Caco-2 (cell line): ENCODE measurements at regions not wholly inside any gene's neighbourhood (a gene's known extent, or its start where the extent isn't known, plus 50 kb on each side); places are given as distances from the start of the nearest gene placed in this dataset.

ENCODE experiments used
- BruUV-seq: library from RNA; stranded (reverse); fragments of 400-500 nt; replicated peaks from 2 replicates; lab custom pipeline; 2021; lab: Mats Ljungman, UMichigan
- CTCF ChIA-PET: fragments of 300-600 bp; sonication (Branson Sonifier 250); formaldehyde crosslinking; loops from one replicate; lab custom pipeline; 2022; ENCODE audit warnings: antibody characterized with exemption; lab: Charles Lee
- POLR2A ChIA-PET: fragments of 300-600 bp; sonication (Branson Sonifier 250); formaldehyde crosslinking; loops from one replicate; lab custom pipeline; 2022; ENCODE audit warnings: antibody characterized with exemption; lab: Charles Lee
- DNase-seq, 2 experiments: peaks; one replicate each; pipeline versions ENCODE4 v3.0.0 to v3.0.0-alpha.2; 2020 to 2022
- H3K27me3 ChIP-seq: replicated peaks from 2 replicates; pipeline ENCODE4 v1.6.0; 2011; ENCODE audit warnings: low read length; ENCODE audit not compliant: control insufficient read depth, insufficient read depth
- H3K36me3 ChIP-seq: 2 replicates; pipeline ENCODE4 v1.5.1; 2011; ENCODE audit warnings: low read length; ENCODE audit not compliant: control insufficient read depth, insufficient read depth
- H3K4me1 ChIP-seq: fragments of 250-450 bp; sonication (Bioruptor Pico); 2 replicates; pipeline ENCODE4 v1.5.1; 2020; ENCODE audit warnings: mild to moderate bottlenecking
- H3K4me3 ChIP-seq: 2 replicates; pipeline ENCODE4 v1.5.1; 2011; ENCODE audit warnings: low read depth, mild to moderate bottlenecking, control low read depth, low read length
- H3K9me3 ChIP-seq: fragments of 250-450 bp; sonication (Bioruptor Pico); 2 replicates; pipeline ENCODE4 v1.5.1; 2020; ENCODE audit warnings: mild to moderate bottlenecking, moderate library complexity
- H3K27ac Mint-ChIP-seq: one replicate; pipeline ENCODE4 v1.8.0; 2022; ENCODE audit warnings: mixed read lengths; ENCODE audit not compliant: unreplicated experiment
- H3K27me3 Mint-ChIP-seq: one replicate; pipeline ENCODE4 v1.8.0; 2022; ENCODE audit warnings: mixed read lengths; ENCODE audit not compliant: insufficient read depth, unreplicated experiment
- H3K36me3 Mint-ChIP-seq: one replicate; pipeline ENCODE4 v1.8.0; 2022; ENCODE audit warnings: mild to moderate bottlenecking, mixed read lengths; ENCODE audit not compliant: insufficient read depth, unreplicated experiment
- H3K4me1 Mint-ChIP-seq: one replicate; pipeline ENCODE4 v1.8.0; 2022; ENCODE audit warnings: low read depth, mixed read lengths; ENCODE audit not compliant: unreplicated experiment
- H3K4me3 Mint-ChIP-seq: one replicate; pipeline ENCODE4 v1.8.0; 2022; ENCODE audit warnings: mild to moderate bottlenecking, moderate library complexity, mixed read lengths; ENCODE audit not compliant: unreplicated experiment
- H3K9me3 Mint-ChIP-seq: one replicate; pipeline ENCODE4 v1.8.0; 2022; ENCODE audit warnings: mixed read lengths; ENCODE audit not compliant: unreplicated experiment
- CTCF ChIP-seq, 2 experiments: fragments of 200-600 bp in 1 of 2; IDR thresholded peaks; 1 replicate in 1 of 2; 2 replicates in 1 of 2; pipeline versions ENCODE4 v1.5.1 to v1.8.0; 2011 to 2022; ENCODE audit warnings: antibody characterized with exemption in 1 of 2, control low read depth in 1 of 2, inconsistent platforms in 1 of 2, low read depth in 1 of 2, low read length in 1 of 2, mild to moderate bottlenecking in 1 of 2, moderate library complexity in 1 of 2; ENCODE audit not compliant: insufficient read depth in 1 of 2, severe bottlenecking in 1 of 2, unreplicated experiment in 1 of 2
- intact Hi-C: fragments of 100-400 bp; cut with micrococcal nuclease; formaldehyde crosslinking; loops from one replicate; pipeline ENCODE4 v1.10.0; 2022; ENCODE audit not compliant: unreplicated experiment

- H3K36me3 Mint-ChIP-seq: no peaks in the 10 kb centered on the region
- no peaks in the 10 kb centered on the region for H3K9me3 Mint-ChIP-seq
- CTCF ChIA-PET: no interaction called here
- H3K4me3 Mint-ChIP-seq: no peak overlapping the region
- Histone ChIP-seq H3K27me3 (no peaks in the 10 kb centered on the region), H3K9me3 (no peaks in the 10 kb centered on the region), H3K4me1 (no peaks in the 10 kb centered on the region), H3K36me3 (no peaks in the 10 kb centered on the region), H3K4me3 (no peak overlapping the region)
- H3K4me1 Mint-ChIP-seq: no peaks in the 10 kb centered on the region
- no peak for TF ChIP-seq CTCF (IDR thresholded peaks at IDR 0.05; ENCODE audit: insufficient read depth in 1 of 2, low read depth in 1 of 2, low read length in 1 of 2, severe bottlenecking in 1 of 2, unreplicated experiment in 1 of 2)
- no peak overlapping the region for H3K27ac Mint-ChIP-seq
- POLR2A ChIA-PET: no interaction called here
- intact Hi-C loops: no loop called here
- BruUV-seq: no TSS peak
- no peak for DNase-seq
- H3K27me3 Mint-ChIP-seq: no peaks in the 10 kb centered on the region
These were observed 224.3 kb upstream of the CTSO start for GRCh38 chr4:156177941-156178340.

- TF ChIP-seq CTCF (IDR thresholded peaks at IDR 0.05; ENCODE audit: insufficient read depth in 1 of 2, low read depth in 1 of 2, low read length in 1 of 2, severe bottlenecking in 1 of 2, unreplicated experiment in 1 of 2): no peak
- H3K9me3 Mint-ChIP-seq: no peaks in the 10 kb centered on the region
- Histone ChIP-seq H3K36me3 (no peaks in the 10 kb centered on the region), H3K9me3 (no peaks in the 10 kb centered on the region), H3K27me3 (no peaks in the 10 kb centered on the region), H3K4me3 (no peak overlapping the region), H3K4me1 (no peaks in the 10 kb centered on the region)
- BruUV-seq: no TSS peak
- DNase-seq: no peak
- ChIA-PET POLR2A (no interaction called here), CTCF (no interaction called here)
- intact Hi-C loops: no loop called here
- no peak overlapping the region for H3K4me3 Mint-ChIP-seq
- H3K27ac Mint-ChIP-seq: no peak overlapping the region
- no peaks in the 10 kb centered on the region for H3K36me3 Mint-ChIP-seq
- H3K27me3 Mint-ChIP-seq: no peaks in the 10 kb centered on the region
- no peaks in the 10 kb centered on the region for H3K4me1 Mint-ChIP-seq
These were observed 223.2 kb upstream of the CTSO start for GRCh38 chr4:156176896-156177295.

- ChIA-PET POLR2A (no interaction called here), CTCF (no interaction called here)
- Histone ChIP-seq H3K9me3 (no peaks in the 10 kb centered on the region), H3K27me3 (no peaks in the 10 kb centered on the region), H3K4me1 (no peaks in the 10 kb centered on the region), H3K4me3 (no peak overlapping the region), H3K36me3 (no peaks in the 10 kb centered on the region)
- DNase-seq: no peak
- no TSS peak for BruUV-seq
- Mint-ChIP-seq H3K4me1 (peaks cover 8% of the 10 kb centered on the region), H3K36me3 (no peaks in the 10 kb centered on the region), H3K27me3 (no peaks in the 10 kb centered on the region), H3K27ac (no peak overlapping the region), H3K9me3 (no peaks in the 10 kb centered on the region), H3K4me3 (no peak overlapping the region)
- TF ChIP-seq CTCF (IDR thresholded peaks at IDR 0.05; ENCODE audit: insufficient read depth in 1 of 2, low read depth in 1 of 2, low read length in 1 of 2, severe bottlenecking in 1 of 2, unreplicated experiment in 1 of 2): no peak
- intact Hi-C loops: no loop called here
These were observed 220.3 kb upstream of the CTSO start for GRCh38 chr4:156173937-156174336.
